Epithelial cell of esophagus (primary cell): ENCODE measurements at regions not wholly inside any gene's neighbourhood (a gene's known extent, or its start where the extent isn't known, plus 50 kb on each side); places are given as distances from the start of the nearest gene placed in this dataset.
A peak's percentile ranks its signal among the peaks of the same experiment; 100 is the strongest.

Experiments used
- DNase-seq: peaks from one replicate; pipeline ENCODE4 v3.0.0; 2010; ENCODE audit warnings: low read depth
- H3K4me3 ChIP-seq: 2 replicates; pipeline ENCODE4 v1.5.1; 2011; ENCODE audit warnings: mild to moderate bottlenecking, low read length, control low read depth
- TF ChIP-seq, protein P1 (sequence below): IDR thresholded peaks from 2 replicates; pipeline ENCODE4 v1.5.1; 2011; ENCODE audit warnings: low read depth, mild to moderate bottlenecking, low read length, control low read depth, inconsistent platforms; ENCODE audit not compliant: insufficient read depth; ENCODE audit errors: missing control alignments

DNA sequence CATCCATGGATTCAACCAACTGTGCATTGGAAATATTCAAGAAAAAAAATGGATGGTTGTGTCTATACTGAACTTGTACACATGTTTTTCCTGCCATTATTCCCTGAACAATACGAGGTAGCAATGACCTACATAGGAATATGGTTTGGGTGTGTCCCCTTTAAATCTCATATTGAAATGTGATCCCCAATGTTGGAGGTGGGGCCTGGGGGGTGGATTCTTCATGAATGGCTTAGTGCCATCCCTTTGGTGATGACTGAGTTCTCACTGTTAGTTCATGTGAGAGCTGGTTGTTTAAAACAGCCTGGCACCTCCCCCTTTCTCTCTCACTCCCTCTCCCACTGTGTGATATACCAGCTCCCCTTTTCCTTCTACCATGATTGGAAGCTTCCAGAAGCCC lies 139.8 kb upstream of the BACH2 start:
- TF ChIP-seq, protein P1, sequence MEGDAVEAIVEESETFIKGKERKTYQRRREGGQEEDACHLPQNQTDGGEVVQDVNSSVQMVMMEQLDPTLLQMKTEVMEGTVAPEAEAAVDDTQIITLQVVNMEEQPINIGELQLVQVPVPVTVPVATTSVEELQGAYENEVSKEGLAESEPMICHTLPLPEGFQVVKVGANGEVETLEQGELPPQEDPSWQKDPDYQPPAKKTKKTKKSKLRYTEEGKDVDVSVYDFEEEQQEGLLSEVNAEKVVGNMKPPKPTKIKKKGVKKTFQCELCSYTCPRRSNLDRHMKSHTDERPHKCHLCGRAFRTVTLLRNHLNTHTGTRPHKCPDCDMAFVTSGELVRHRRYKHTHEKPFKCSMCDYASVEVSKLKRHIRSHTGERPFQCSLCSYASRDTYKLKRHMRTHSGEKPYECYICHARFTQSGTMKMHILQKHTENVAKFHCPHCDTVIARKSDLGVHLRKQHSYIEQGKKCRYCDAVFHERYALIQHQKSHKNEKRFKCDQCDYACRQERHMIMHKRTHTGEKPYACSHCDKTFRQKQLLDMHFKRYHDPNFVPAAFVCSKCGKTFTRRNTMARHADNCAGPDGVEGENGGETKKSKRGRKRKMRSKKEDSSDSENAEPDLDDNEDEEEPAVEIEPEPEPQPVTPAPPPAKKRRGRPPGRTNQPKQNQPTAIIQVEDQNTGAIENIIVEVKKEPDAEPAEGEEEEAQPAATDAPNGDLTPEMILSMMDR, result no peak
- no peak overlapping the region for H3K4me3 ChIP-seq
- no peak for DNase-seq

DNA sequence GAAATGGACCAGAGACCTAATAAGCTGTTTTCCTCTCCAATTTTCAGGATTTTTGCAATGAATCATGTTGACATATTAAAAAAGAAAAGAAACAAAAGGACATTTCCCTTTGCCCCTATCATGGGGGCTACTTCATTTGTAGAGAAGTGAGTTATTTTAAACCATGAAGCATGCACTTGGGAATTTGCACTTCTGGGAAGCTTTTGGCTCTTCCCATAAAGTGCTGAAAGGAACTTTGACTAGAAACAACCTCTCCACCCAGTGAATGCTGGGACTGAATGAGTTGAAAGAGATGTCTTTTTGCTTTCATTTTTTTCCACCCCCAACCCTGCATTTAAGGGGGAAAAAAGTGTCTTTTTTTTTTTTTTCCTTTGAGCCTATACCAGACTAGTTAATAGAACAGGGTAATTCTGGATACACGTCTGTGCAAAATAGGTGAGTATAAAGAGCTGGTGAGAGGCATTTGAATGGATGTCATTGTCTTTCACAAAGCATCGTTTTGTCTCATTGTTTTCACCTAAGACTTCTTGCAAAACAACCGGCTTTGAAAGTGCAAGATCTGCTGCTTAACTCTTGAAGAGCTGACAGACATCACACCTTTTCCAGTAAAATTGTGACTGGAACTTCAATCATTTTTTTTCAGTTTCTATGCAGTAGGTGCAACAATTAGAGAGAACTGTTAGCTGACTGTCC lies 138.7 kb upstream of the BACH2 start:
- no peak overlapping the region for H3K4me3 ChIP-seq
- no peak for DNase-seq
- TF ChIP-seq, protein P1, result no peak

- no peak for DNase-seq
- H3K4me3 ChIP-seq, result no peak overlapping the region
- TF ChIP-seq, protein P1, result no peak
Observed at GRCh38 chr6:90434094-90434493, 137.5 kb upstream of the BACH2 start.

DNA sequence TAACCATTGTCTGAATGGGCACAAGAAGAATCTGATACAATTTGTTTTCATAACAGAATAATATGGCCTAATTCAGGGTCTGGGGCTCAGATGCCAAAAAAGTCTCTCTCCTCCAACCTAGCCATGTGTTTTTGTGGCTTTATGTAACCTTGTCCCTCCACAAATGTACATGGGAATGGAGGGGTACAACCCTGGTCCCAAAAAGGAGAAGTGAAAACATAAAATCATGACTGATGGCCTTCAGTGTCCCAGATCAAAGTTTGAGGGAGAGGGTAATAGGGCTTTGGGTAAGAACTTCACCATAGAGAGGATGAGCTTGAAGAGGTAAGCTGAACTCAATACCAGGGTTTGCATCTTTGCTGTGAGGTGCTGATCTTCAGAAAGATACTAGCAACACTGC lies 136.3 kb upstream of the BACH2 start:
- H3K4me3 ChIP-seq, result no peak overlapping the region
- TF ChIP-seq, protein P1, result no peak
- DNase-seq, result no peak

DNA sequence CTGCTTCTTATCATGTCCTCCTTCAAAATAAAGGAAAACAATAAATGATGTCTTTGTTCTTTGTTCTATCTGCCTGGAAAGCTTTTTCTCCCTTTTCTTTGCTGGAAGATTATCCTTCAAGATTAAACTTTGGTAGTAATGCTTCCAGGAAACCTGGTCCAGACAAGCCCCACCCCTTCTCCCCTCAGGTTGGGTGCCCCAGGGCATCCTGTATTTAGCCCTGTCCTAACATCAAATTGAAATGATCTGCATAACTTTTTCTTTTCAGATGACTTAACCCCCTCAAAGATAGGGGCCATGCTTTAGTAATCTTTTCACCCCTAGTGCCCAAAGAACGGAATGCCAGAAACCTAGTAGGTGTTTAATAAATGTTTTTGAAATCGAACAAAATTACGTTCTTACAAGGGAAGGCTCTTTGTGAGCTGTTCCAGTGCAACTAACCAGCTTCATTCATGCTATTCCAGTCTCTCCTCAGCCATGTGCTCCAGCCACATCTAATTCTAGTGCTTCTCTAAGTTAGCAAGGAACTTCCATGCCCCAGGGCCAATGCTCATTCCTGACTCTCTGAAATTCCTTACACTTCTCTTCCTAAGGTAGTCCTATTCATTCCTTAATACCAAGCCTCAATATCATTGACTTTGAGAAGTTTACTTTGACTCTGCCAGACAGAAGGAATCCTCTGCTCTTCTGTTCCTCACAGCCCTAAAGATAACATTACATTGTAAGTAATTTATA lies 135.6 kb upstream of the BACH2 start:
- H3K4me3 ChIP-seq, result no peak overlapping the region
- TF ChIP-seq, protein P1, result no peak
- no peak for DNase-seq

- DNase-seq, result peak; percentile 44
- H3K4me3 ChIP-seq, result no peak overlapping the region
- TF ChIP-seq, protein P1, result no peak
Observed at GRCh38 chr6:90431576-90431975, 134.9 kb upstream of the BACH2 start.
